Stimulated activated CD8-positive, alpha-beta memory T cell treated with anti-CD3 and anti-CD28 coated beads, Interleukin-12 subunit alpha, Interleukin-12 subunit beta, amount 100 ng/mL, for 1 hour (primary cell): ENCODE measurements at regions not wholly inside any gene's neighbourhood (a gene's known extent, or its start where the extent isn't known, plus 50 kb on each side); places are given as distances from the start of the nearest gene placed in this dataset.

ENCODE experiments used
- DNase-seq: peaks from one replicate; pipeline ENCODE4 v3.0.0-alpha.2; 2020; ENCODE audit warnings: low read depth

DNA sequence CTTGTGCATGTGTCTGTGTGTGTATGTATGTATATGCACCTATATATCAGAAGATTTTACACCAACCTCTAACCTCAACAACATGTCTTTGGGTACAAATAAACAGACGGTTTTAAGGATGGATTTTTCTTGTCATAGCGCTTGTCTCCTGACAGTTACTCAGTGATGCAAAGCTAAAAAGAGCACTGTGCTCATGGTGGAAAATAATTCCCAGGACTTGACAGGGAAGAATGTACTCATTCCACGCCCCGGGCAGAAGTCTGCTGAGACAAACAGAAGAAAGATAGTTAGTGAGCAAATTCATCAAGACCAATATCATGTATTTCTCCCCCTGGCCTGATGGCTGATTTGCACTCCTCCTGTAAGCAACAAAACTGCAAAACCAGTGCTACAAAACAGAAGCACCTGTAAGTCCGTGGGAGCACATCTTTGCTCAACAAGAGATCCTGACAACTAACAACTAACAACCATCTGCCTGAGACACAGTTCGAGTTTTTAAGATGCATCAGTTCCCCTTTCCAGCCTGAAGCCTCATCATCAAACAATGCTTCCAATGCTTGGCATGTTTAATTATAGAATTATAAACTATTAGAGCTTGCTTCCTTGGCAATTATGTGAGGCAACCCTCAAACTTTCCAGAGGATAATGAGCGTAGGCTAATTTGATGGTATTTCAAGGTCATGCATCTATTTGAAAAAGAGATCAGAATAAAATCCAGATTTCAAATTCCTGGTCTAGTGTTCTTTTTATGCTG, 812.7 kb upstream of the MIR17HG start:
- no peak for DNase-seq

GRCh38 chr13:90535421-90535820, 812.1 kb upstream of the MIR17HG start:
- DNase-seq: no peak

GRCh38 chr13:90538063-90538462, 809.4 kb upstream of the MIR17HG start:
- no peak for DNase-seq

DNA sequence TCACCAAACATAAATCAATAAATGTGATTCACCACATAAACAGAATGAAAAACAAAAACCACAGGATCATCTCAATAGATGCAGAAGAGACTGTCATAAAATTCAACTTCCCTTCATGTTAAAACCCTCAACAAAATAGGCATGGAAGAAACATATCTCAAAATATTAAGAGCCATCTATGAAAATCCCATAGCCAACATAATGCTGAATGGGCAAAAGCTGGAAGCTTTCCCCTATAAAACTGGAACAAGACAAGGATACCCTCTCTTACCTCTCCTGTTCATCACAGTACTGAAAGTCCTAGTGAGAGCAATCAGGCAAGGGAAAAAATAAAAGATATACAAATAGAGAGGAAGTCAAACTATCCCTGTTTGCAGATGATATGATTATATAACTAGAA, 806.1 kb upstream of the MIR17HG start:
- no peak for DNase-seq

GRCh38 chr13:90542959-90543505, 804.5 kb upstream of the MIR17HG start:
- DNase-seq: no peak

- DNase-seq: no peak
Observed at GRCh38 chr13:90545070-90545840, 802.2 kb upstream of the MIR17HG start.

DNA sequence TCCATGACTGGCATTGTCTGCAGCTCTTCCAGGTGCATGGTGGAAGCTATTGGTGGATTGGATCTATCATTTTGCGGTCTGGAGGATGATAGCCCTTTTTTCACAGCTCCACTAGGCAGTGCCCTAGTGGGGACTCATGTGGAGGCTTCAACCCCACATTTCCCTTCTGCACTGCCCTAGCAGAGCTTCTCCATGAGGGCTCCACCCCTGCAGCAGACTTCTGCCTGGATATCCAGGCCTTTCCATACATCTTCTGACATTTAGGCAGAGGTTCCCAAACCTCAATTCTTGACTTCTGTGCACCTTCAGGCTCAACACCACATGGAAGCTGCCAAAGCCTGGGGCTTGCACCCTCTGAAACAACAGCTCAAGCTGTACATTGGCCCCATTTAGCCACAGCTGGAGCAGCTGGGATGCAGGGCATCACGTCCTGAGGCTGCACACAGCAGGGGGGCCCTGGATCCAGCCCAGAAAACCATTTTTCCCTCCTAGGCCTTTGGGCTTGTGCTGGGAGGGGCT, 800.2 kb upstream of the MIR17HG start:
- DNase-seq: no peak

DNA sequence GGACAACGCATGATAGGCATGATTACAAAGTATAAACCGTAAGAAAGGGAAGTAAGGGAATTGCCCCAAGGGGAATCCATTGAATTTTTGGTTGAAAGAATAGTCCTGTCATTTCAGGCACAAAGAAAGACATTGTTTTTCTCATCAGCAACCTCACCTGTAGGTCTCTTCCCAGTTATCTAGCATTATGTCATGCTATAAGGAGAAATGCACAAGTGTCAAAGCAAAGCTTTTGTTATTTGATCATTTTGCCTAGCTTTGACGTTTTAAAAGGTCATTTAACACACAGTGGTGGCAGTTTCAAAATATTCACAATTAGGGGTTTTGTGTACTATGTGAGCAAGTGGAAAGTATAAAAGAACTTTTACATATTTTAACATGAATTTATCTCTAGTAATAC, 796.2 kb upstream of the MIR17HG start:
- DNase-seq: no peak

- no peak for DNase-seq
Observed at GRCh38 chr13:90552702-90553101, 794.8 kb upstream of the MIR17HG start.

DNA sequence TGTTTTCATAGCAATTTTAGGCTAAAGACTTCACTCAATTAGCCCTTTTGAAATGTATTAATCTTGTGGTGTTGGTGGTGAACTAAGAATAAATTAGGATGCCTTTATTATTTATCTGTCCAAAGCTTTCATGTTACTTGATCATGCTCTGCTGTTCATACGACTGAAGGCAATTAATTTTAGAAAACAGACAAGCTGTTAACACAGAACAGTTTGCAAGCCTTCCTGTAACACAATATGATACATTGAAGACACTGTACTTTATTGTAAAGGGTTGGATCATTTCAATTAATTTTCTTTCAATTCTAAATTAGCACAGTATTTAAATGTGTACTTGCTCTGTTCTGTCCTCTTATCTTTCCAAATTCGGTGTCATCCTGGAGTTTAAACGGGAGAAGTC, 794.3 kb upstream of the MIR17HG start:
- no peak for DNase-seq

GRCh38 chr13:90557626-90558025, 789.9 kb upstream of the MIR17HG start:
- no peak for DNase-seq

DNA sequence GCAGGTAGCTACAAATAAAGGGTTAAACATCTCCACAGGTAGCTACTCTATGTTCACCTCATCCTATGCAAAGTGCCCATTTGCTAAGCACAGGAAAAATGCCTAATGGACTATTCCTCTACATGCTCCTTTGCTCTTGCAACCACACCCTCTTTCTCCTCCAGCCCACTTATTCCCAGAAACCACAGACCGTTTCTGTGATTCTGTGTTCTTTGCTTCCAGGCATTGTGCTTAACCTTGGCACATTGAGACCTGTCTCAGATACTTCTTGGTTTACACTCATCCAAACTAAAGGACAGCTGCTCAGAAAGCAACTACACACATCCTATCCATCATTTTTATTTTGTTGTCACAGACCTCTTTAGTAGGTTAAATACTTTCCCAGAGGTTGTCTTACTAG, 785.0 kb upstream of the MIR17HG start:
- no peak for DNase-seq

DNA sequence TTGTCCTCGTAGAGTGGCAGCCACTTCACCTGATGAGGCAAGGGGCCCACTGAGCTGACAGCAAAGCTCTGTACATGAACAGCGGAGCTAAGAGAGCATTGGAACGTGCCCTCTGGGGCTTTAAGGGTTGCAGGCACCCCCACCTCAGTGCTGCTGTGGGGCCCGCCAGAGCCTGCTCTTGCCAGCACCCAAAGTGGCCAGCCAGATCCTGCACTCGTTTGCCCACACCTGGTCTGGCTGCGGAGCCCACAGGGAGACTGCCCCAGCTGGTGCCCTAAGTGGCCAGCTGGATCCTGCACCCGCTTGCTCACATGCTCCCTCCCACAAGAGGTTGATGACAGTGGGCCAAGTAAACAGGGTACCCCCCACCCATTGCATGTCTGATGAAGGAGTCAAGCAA, 783.4 kb upstream of the MIR17HG start:
- DNase-seq: no peak

- no peak for DNase-seq
Observed at GRCh38 chr13:90564566-90564965, 782.9 kb upstream of the MIR17HG start.

DNA sequence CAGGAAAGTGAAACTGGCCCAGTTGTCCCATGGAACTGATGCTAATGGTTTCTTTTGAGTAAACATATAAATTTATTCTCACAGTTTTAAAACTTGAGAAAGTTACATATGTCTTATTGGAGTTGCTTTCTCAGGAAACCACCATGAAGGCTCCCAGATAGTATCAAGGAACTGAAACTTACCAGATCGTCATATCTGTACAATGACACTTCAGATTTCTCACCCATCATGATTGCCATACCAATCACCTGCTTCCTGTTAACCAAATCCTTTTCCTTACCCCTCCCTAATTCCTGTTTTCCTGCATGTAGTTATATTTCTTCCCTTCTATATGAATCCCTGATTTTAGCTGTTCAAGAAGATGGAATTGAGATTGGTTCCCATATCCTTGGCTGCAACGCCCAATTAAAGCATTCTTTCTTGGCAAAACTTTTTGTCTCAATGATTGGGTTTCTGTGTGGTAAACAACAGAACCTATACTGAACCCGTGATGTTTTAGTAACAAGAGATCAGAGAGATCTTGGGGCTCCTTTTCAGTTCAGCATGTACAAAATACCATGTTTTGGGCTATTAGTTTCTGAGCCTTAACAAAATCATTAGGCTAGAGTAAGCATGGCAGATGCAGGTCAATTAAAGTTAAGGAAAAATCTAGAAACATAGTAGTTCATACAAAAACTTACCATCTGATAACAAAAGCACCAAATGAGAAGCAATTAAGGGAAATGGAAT, 781.3 kb upstream of the MIR17HG start:
- no peak for DNase-seq

DNA sequence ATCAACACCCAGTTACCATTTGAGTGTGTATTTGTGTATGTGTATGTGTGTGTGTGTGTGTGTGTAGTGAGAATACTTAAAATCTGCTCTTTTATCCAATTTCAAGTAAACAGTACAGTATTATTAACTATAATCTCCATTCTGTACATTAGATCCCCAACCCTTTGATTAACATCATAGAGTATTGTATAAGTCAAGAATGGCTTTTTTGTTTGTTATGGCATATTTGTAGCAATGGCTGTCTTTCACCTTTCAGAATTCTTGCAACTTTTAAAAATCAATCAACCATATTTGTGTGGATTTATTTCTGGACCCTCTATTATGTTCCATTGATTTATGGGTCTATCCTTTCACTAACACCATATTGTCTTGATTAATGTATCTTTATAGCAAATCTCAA, 779.3 kb upstream of the MIR17HG start:
- DNase-seq: no peak

GRCh38 chr13:90576067-90576466, 771.4 kb upstream of the MIR17HG start:
- DNase-seq: no peak

DNA sequence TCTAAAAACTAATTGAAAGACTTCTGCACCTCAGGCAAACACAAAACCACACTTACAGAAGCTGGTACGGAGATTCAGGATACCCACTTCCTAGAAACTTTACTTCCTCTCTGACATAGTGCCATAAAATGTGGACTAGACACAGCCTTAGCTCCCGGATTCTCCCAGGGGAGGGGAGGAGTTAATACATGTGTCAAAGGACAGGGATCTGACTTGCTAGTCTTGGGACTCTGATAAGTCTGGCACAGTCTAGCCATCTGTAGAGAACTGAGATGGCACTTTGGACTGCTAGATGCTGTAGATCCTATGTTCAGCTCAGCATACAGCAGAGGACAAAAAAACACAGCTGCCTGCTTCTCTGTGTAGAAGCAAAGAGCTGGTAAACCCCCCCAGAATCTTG, 769.8 kb upstream of the MIR17HG start:
- DNase-seq: no peak

- no peak for DNase-seq
Observed at GRCh38 chr13:90585392-90585791, 762.1 kb upstream of the MIR17HG start.

DNA sequence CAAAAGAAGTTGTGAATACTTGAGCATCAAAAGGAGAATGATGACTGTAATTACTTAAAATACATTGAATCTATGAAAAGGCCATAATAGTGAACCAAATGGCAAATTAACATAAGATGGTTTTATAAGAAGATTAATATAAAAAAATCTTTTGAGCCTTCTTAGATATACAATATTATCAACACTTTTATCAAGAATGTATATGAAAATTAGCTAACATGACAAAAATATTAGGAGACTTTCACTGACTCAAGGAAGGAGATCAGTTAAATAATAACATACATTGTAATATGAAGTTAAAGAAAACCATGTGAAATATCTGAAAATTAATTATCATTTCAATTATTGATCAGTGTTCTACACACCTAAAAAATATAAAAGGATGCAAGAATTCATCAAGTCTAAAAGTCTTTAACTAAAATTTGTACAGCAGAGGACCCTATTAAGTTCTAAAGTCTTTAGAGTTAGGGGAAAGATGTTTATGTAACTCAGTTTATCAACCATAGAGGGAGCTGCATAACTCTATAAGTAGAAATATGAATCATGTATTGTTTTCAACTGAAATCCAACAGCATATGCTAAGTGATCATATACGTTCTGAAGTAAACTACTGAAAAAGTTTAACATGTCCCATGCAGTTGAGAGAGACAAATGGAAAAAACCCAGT, 756.1 kb upstream of the MIR17HG start:
- no peak for DNase-seq

DNA sequence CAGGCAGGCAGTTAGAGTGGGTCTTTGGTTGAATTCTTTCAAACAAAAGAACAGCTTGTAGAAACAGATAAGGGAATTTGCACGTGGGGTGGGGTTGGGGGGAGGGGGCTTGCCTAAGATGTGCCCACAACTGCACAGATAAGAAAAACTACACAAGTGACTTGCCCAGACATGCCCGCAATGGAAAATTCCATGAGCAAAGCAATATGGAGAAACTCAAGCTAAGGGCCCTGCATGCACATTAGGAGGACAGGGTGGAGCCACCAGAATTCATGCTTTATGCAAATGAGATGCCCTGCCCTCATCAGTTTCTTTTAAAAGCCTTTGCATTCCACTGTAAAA, 755.6 kb upstream of the MIR17HG start:
- DNase-seq: no peak

GRCh38 chr13:90592943-90593342, 754.5 kb upstream of the MIR17HG start:
- DNase-seq: no peak
